NCI-H146 (cell line): ENCODE measurements at regions not wholly inside any gene's neighbourhood (a gene's known extent, or its start where the extent isn't known, plus 50 kb on each side); places are given as distances from the start of the nearest gene placed in this dataset.

Source experiments
- DNase-seq: peaks from one replicate; lab custom pipeline; 2025; lab: John Stamatoyannopoulos, UW

GRCh38 chr12:19872621-19873540 is 433.6 kb downstream of the AEBP2 start:
- peak; percentile 5 for DNase-seq

GRCh38 chr12:19880076-19880475 is 440.8 kb downstream of the AEBP2 start:
- no peak for DNase-seq

- no peak for DNase-seq
Measured at GRCh38 chr12:19880721-19881120, 441.4 kb downstream of the AEBP2 start.

GRCh38 chr12:19882346-19882745 is 443.1 kb downstream of the AEBP2 start:
- DNase-seq: no peak

GRCh38 chr12:19884021-19884492 is 444.8 kb downstream of the AEBP2 start:
- DNase-seq: no peak

GRCh38 chr12:19885093-19885812 is 446.0 kb downstream of the AEBP2 start:
- DNase-seq: no peak

- no peak for DNase-seq
Measured at GRCh38 chr12:19886065-19886464, 446.8 kb downstream of the AEBP2 start.

GRCh38 chr12:19886639-19887064 is 447.4 kb downstream of the AEBP2 start:
- DNase-seq: no peak

- DNase-seq: no peak
Measured at GRCh38 chr12:19890024-19890423, 450.7 kb downstream of the AEBP2 start.

GRCh38 chr12:19891936-19892591 is 452.8 kb downstream of the AEBP2 start:
- DNase-seq: no peak

GRCh38 chr12:19893514-19893913 is 454.2 kb downstream of the AEBP2 start:
- DNase-seq: peak; percentile 17

GRCh38 chr12:19894050-19894449 is 454.8 kb downstream of the AEBP2 start:
- no peak for DNase-seq

GRCh38 chr12:19894803-19895202 is 455.5 kb downstream of the AEBP2 start:
- no peak for DNase-seq

GRCh38 chr12:19895246-19896020 is 456.1 kb downstream of the AEBP2 start:
- DNase-seq: no peak

- DNase-seq: no peak
Measured at GRCh38 chr12:19896041-19896440, 456.7 kb downstream of the AEBP2 start.

- no peak for DNase-seq
Measured at GRCh38 chr12:19896534-19896933, 457.2 kb downstream of the AEBP2 start.

- DNase-seq: no peak
Measured at GRCh38 chr12:19897900-19898408, 458.7 kb downstream of the AEBP2 start.

GRCh38 chr12:19901841-19902240 is 462.5 kb downstream of the AEBP2 start:
- DNase-seq: no peak

- DNase-seq: no peak
Measured at GRCh38 chr12:19904819-19905218, 463.5 kb upstream of the PDE3A start.

- DNase-seq: no peak
Measured at GRCh38 chr12:19908830-19909229, 459.5 kb upstream of the PDE3A start.

GRCh38 chr12:19909418-19909817 is 458.9 kb upstream of the PDE3A start:
- DNase-seq: no peak
